Right atrium auricular region (tissue), 2 donors: ENCODE measurements at regions not wholly inside any gene's neighbourhood (a gene's known extent, or its start where the extent isn't known, plus 50 kb on each side); places are given as distances from the start of the nearest gene placed in this dataset.

Experiments
- DNase-seq: peaks from one replicate; pipeline ENCODE4 v3.0.0-alpha.2; 2019; ENCODE audit warnings: low spot score
- H3K27ac ChIP-seq, 2 donors: fragments of 200-600 bp; sonication (generic); 1 replicate in 1 of 2; 2 replicates in 1 of 2; pipeline ENCODE4 v1.5.1; 2016 to 2019
- H3K27me3 ChIP-seq, 2 donors: fragments of 200-600 bp; sonication (generic); one replicate each; pipeline versions ENCODE4 v1.5.1 to v1.6.0; 2017 to 2019
- H3K36me3 ChIP-seq: fragments of 200-600 bp; sonication (generic); one replicate; pipeline ENCODE4 v1.5.1; 2016
- H3K4me1 ChIP-seq, 2 donors: fragments of 200-600 bp; sonication (generic); one replicate each; pipeline versions ENCODE4 v1.5.1 to v1.6.0; 2017 to 2019
- H3K4me3 ChIP-seq, 2 donors: fragments of 200-600 bp; sonication (generic); 1 replicate in 1 of 2; 2 replicates in 1 of 2; pipeline ENCODE4 v1.5.1; 2017 to 2019; ENCODE audit warnings: mild to moderate bottlenecking in 1 of 2, moderate library complexity in 1 of 2
- H3K9me3 ChIP-seq, 2 donors: fragments of 200-600 bp; sonication (generic); one replicate each; pipeline ENCODE4 v1.5.1; 2019
- TF ChIP-seq, protein P1 (sequence below), 2 donors: fragments of 200-600 bp; sonication (generic); IDR thresholded peaks; one replicate each; pipeline ENCODE4 v1.5.1; 2019; ENCODE audit warnings: antibody characterized with exemption in 2 of 2

GRCh38 chr7:21357151-21358097 is 70.5 kb upstream of the SP4 start:
- Histone ChIP-seq H3K4me1 (no peaks in the 10 kb centered on the region), H3K9me3 (no peaks in the 10 kb centered on the region), H3K27ac (no peak overlapping the region), H3K36me3 (no peaks in the 10 kb centered on the region), H3K27me3 (no peaks in the 10 kb centered on the region), H3K4me3 (no peak overlapping the region)
- TF ChIP-seq, protein P1, sequence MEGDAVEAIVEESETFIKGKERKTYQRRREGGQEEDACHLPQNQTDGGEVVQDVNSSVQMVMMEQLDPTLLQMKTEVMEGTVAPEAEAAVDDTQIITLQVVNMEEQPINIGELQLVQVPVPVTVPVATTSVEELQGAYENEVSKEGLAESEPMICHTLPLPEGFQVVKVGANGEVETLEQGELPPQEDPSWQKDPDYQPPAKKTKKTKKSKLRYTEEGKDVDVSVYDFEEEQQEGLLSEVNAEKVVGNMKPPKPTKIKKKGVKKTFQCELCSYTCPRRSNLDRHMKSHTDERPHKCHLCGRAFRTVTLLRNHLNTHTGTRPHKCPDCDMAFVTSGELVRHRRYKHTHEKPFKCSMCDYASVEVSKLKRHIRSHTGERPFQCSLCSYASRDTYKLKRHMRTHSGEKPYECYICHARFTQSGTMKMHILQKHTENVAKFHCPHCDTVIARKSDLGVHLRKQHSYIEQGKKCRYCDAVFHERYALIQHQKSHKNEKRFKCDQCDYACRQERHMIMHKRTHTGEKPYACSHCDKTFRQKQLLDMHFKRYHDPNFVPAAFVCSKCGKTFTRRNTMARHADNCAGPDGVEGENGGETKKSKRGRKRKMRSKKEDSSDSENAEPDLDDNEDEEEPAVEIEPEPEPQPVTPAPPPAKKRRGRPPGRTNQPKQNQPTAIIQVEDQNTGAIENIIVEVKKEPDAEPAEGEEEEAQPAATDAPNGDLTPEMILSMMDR (IDR thresholded peaks at IDR 0.05) = no peak
- no peak for DNase-seq

- Histone ChIP-seq H3K27me3 (no peaks in the 10 kb centered on the region), H3K4me1 (no peaks in the 10 kb centered on the region), H3K9me3 (no peaks in the 10 kb centered on the region), H3K4me3 (no peak overlapping the region), H3K36me3 (no peaks in the 10 kb centered on the region), H3K27ac (no peak overlapping the region)
- no peak for DNase-seq
- TF ChIP-seq, protein P1 (IDR thresholded peaks at IDR 0.05) = no peak
Observed at GRCh38 chr7:21358648-21359047, 69.2 kb upstream of the SP4 start.

- no peak for DNase-seq
- Histone ChIP-seq H3K27ac (no peak overlapping the region), H3K9me3 (no peaks in the 10 kb centered on the region), H3K36me3 (no peaks in the 10 kb centered on the region), H3K4me3 (no peak overlapping the region), H3K4me1 (no peaks in the 10 kb centered on the region), H3K27me3 (no peaks in the 10 kb centered on the region)
- TF ChIP-seq, protein P1 (IDR thresholded peaks at IDR 0.05) = no peak
Observed at GRCh38 chr7:21359163-21359562, 68.7 kb upstream of the SP4 start.

GRCh38 chr7:21361413-21362125 is 66.3 kb upstream of the SP4 start:
- Histone ChIP-seq H3K27ac (no peak overlapping the region), H3K4me1 (no peaks in the 10 kb centered on the region), H3K9me3 (no peaks in the 10 kb centered on the region), H3K4me3 (no peak overlapping the region), H3K36me3 (no peaks in the 10 kb centered on the region), H3K27me3 (no peaks in the 10 kb centered on the region)
- no peak for DNase-seq
- TF ChIP-seq, protein P1 (IDR thresholded peaks at IDR 0.05) = no peak

GRCh38 chr7:21364801-21365271 is 63.0 kb upstream of the SP4 start:
- no peak for DNase-seq
- Histone ChIP-seq H3K36me3 (no peaks in the 10 kb centered on the region), H3K9me3 (no peaks in the 10 kb centered on the region), H3K27me3 (no peaks in the 10 kb centered on the region), H3K4me1 (no peaks in the 10 kb centered on the region), H3K4me3 (no peak overlapping the region), H3K27ac (no peak overlapping the region)
- TF ChIP-seq, protein P1 (IDR thresholded peaks at IDR 0.05) = no peak
